HG02763 (cell line): ENCODE measurements at regions not wholly inside any gene's neighbourhood (a gene's known extent, or its start where the extent isn't known, plus 50 kb on each side); places are given as distances from the start of the nearest gene placed in this dataset.
"Not testable (repeated sequence)": the region's sequence is repeated elsewhere in the genome, so short reads cannot be mapped to it uniquely, and the experiment has no call there.

Experiments used
- ATAC-seq: cut with Tn5 transposase; IDR thresholded peaks from one replicate; pipeline ENCODE4 v1.9.1; 2021; ENCODE audit warnings: mild to moderate bottlenecking, moderate library complexity; ENCODE audit not compliant: unreplicated experiment

- ATAC-seq, result not testable (repeated sequence)
Measured at GRCh38 chr7:76735668-76736067, 108.6 kb upstream of the POMZP3 start.

GRCh38 chr7:76728571-76728974, 101.5 kb upstream of the POMZP3 start:
- not testable (repeated sequence) for ATAC-seq

DNA sequence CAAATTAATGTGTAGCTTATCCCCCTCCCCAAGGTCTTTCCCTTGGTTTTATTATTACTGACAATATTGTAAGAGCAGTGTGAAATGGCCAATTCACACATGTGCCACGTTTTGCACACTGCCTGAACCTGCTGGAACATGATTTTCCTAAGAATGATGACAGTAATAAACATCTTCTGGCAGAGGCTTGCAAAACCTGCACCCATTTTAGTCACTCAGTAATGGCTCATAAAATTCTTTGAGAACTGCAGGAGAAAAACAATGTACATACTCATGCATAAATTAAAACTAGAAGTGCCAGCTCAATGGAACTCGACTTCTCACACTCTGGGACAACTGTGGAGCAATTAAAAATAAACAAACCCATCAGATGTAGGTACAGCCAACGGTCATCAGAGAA, 96.8 kb upstream of the POMZP3 start:
- not testable (repeated sequence) for ATAC-seq

DNA sequence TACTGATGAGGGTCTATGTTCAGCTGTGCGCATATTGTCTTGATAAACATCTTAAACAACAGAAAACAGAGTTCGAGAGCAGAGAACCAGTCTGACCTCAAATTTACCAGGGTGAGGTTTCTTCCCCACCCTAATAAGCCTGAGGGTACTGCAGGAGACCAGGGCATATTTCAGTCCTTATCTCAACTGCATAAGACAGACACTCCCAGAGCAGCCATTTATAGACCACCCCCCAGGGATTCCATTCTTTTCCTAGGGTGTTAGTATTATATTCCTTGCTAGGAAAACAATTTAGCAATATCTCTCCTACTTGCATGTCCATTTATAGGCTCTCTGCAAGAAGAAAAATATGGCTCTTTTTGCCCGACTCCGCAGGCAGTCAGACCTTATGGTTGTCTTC, 89.5 kb upstream of the POMZP3 start:
- ATAC-seq, result not testable (repeated sequence)

DNA sequence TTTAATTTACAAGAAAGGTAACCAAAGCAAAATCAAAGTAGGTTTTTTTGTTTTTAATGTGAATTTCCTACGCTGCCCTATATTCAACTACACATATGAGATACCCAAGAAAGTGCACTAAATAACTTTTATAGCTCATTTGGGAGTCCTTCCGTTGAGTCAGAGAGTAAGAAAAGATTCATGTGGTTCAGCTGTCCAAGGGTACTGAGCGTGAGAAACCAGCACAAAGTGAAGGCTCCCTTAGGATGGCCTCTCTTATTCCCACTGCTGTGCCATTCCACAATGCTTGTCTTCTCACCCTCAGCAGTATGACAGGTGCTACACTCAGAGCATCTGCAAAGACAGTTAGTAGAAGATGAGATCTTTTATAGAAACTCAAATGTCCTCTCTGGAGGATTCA, 85.8 kb upstream of the POMZP3 start:
- not testable (repeated sequence) for ATAC-seq

- not testable (repeated sequence) for ATAC-seq
Measured at GRCh38 chr7:76711648-76712047, 84.6 kb upstream of the POMZP3 start.

GRCh38 chr7:76709703-76710102, 82.6 kb upstream of the POMZP3 start:
- not testable (repeated sequence) for ATAC-seq

- not testable (repeated sequence) for ATAC-seq
Measured at GRCh38 chr7:76708446-76708845, 81.4 kb upstream of the POMZP3 start.

DNA sequence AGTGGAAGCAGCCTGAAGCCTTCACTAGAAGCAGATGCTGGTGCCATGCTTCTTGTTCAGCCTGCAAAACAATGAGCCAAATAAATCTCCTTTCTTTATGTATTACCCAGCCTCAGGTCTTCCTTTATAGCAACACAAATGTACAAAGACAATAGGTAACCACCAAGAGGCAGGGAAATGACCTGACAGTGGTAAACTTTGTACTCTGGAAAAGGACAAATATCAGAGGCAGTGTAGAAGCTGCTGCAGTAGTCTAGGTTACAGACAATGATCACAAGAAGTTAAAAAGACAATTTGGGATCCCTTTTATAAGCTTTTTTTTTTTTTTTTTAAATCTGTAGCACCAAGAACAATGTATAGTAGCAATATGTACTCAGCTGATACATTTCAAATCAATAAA, 76.7 kb upstream of the POMZP3 start:
- not testable (repeated sequence) for ATAC-seq

DNA sequence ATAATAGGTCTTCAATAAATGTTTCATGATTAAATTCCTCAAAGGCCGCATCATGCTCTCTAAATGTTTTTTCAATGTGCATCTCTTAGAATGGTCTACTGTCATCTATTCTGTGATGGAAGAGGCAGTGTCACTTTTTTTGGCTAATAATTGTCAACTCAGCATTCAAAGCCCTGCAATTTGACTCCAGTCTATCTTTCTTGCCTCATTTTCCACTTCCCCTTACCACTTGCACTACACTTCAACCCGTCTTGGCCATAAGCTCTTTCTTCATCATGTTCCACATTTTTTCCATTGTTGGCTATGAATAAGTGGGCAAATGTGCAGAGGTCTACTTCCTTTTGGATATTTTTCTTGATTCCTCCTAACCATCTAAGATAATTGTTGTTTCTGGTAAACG, 59.2 kb upstream of the POMZP3 start:
- not testable (repeated sequence) for ATAC-seq

GRCh38 chr7:76684737-76685136, 57.7 kb upstream of the POMZP3 start:
- ATAC-seq, result not testable (repeated sequence)

- ATAC-seq, result not testable (repeated sequence)
Measured at GRCh38 chr7:76683631-76684030, 56.6 kb upstream of the POMZP3 start.

DNA sequence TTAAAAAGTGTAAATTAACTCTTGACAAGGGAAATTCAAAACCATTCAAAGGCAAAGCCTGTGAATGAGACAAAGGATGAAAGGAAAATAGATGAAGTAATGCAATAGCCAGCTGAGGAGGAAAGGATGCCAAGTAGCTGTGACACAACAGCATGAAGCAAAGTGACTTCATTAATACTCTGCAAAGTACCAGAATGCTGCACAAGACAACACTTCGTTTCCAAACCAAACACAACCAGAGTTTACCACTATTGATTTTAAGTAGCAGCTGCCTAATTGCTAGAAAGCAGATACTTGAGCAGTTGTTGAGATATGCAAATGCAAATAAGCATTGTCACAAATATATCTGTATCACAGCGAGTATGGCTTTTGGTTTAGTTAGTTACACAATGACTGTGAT, 54.7 kb upstream of the POMZP3 start:
- not testable (repeated sequence) for ATAC-seq

GRCh38 chr7:76679174-76679573, 52.1 kb upstream of the POMZP3 start:
- not testable (repeated sequence) for ATAC-seq

- not testable (repeated sequence) for ATAC-seq
Measured at GRCh38 chr7:76678500-76678899, 51.4 kb upstream of the POMZP3 start.

- ATAC-seq, result not testable (repeated sequence)
Measured at GRCh38 chr7:76676890-76677289, 49.8 kb upstream of the POMZP3 start.
